ENCODE measurements at regions not wholly inside any gene's neighbourhood (a gene's known extent, or its start where the extent isn't known, plus 50 kb on each side); places are given as distances from the start of the nearest gene placed in this dataset.

DNA sequence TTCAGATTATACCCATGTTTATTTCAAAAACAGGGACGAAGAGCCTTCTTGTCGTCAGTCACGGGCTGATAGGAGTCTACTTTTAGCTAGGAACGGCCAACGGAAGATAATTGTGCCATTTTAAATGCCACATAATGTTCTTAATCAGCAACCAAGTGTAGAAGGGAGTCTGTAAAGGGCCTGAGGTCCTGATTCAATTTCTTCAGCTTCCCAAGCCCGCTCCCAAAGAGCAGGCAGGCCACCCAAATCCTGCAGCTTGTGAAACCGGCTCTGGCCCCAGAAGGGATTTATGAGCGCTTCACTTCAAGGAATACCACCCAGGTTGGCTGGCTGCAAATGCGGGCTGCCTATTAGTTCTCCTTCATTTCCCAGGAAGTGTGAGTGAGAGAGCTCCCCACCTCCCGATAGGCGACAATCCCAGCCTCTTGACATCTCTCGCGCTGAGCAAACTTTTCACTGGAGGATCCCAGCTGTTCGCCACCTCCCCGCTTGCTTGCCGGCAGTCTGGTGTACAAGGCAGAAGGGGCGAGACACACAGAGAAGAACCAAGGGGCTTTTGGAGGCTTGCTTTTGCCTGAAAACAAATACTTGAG lies 272.9 kb downstream of the CDH20 start:
- Histone ChIP-seq H3K9ac (ENCODE audit: insufficient read depth in 1 of 2, low read length in 2 of 2) (peak overlapping the region in 1 of 2 donors; percentile 73), H3K27me3 (ENCODE audit: control insufficient read depth in 3 of 3, insufficient read depth in 3 of 3, low read length in 2 of 3) (no peaks in the 10 kb centered on the region), H3K4me1 (ENCODE audit: control insufficient read depth in 5 of 5, insufficient read depth in 5 of 5, low read length in 5 of 5) (peaks cover 8 to 40% (median 10%) of the 10 kb centered on the region in 5 donors), H3K36me3 (ENCODE audit: control insufficient read depth in 4 of 4, insufficient read depth in 4 of 4, low read length in 4 of 4) (no peaks in the 10 kb centered on the region), H3K9me3 (ENCODE audit: control insufficient read depth in 4 of 4, insufficient read depth in 3 of 4, low read length in 3 of 4) (peaks cover 0 to 7% (median 1%) of the 10 kb centered on the region in 4 donors), H3K27ac (ENCODE audit: low read depth in 1 of 2, low read length in 1 of 2) (peak overlapping the region; percentile 43 to 68), H3K4me3 (no peak overlapping the region)
- DNase-seq (peak; percentile 93 to 97 (median 95)), ATAC-seq (ENCODE audit: insufficient read depth, low FRiP score) (peak; percentile 55)
- 43 to 55% methylated on average over 17 of the region's 17 CpGs for WGBS, 2 donors
- TF ChIP-seq, protein P1, sequence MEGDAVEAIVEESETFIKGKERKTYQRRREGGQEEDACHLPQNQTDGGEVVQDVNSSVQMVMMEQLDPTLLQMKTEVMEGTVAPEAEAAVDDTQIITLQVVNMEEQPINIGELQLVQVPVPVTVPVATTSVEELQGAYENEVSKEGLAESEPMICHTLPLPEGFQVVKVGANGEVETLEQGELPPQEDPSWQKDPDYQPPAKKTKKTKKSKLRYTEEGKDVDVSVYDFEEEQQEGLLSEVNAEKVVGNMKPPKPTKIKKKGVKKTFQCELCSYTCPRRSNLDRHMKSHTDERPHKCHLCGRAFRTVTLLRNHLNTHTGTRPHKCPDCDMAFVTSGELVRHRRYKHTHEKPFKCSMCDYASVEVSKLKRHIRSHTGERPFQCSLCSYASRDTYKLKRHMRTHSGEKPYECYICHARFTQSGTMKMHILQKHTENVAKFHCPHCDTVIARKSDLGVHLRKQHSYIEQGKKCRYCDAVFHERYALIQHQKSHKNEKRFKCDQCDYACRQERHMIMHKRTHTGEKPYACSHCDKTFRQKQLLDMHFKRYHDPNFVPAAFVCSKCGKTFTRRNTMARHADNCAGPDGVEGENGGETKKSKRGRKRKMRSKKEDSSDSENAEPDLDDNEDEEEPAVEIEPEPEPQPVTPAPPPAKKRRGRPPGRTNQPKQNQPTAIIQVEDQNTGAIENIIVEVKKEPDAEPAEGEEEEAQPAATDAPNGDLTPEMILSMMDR (IDR thresholded peaks at IDR 0.05; ENCODE audit: control extremely low read depth, extremely low read depth) = no peak

DNA sequence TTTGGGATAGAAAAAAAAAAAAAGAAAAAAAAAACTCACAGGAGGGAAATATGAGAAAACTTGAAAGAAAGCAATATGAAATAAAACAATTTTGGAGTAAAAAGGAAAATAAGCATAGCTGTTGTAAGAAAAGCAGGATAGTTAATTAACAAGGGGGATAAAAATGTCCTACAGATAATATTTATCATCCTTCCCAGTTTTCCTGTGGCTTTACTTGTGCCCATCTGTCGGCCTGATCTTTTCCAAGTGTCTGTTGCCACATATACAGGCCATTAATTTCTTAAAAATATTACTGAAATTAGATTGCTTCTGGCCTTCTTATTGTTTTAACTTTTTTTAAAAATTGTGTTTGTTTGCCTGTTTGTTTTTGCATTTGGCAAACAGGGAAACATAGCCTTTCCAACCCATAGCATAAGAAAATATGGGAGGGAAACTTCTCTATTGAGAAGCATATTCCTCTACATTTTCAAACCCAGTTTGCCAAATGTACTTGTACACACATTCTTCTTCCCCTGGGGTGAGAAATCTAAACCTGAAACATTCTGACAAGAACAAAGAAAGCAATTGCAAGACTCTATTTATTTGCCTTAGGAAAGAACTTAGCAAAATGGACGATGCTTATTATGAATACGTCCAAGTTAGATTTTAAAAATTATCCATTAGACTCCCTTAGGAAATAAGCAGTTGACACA lies 272.3 kb downstream of the CDH20 start:
- no peak overlapping the region for H3K4me3 ChIP-seq
- H3K9me3 ChIP-seq (ENCODE audit: control insufficient read depth in 4 of 4, insufficient read depth in 3 of 4, low read length in 3 of 4) = peaks cover 0 to 7% (median 1%) of the 10 kb centered on the region in 4 donors
- H3K27me3 ChIP-seq (ENCODE audit: control insufficient read depth in 3 of 3, insufficient read depth in 3 of 3, low read length in 2 of 3) = no peaks in the 10 kb centered on the region
- peak overlapping the region in 1 of 2 donors; percentile 43 for H3K27ac ChIP-seq (ENCODE audit: low read depth in 1 of 2, low read length in 1 of 2)
- H3K4me1 ChIP-seq (ENCODE audit: control insufficient read depth in 5 of 5, insufficient read depth in 5 of 5, low read length in 5 of 5) = peaks cover 8 to 40% (median 10%) of the 10 kb centered on the region in 5 donors
- no peak for ATAC-seq (ENCODE audit: insufficient read depth, low FRiP score)
- H3K9ac ChIP-seq (ENCODE audit: insufficient read depth in 1 of 2, low read length in 2 of 2) = peak overlapping the region in 1 of 2 donors; percentile 73
- TF ChIP-seq, protein P1 (IDR thresholded peaks at IDR 0.05; ENCODE audit: control extremely low read depth, extremely low read depth) = no peak
- peak in 1 of 3 donors; percentile 12 for DNase-seq
- no peaks in the 10 kb centered on the region for H3K36me3 ChIP-seq (ENCODE audit: control insufficient read depth in 4 of 4, insufficient read depth in 4 of 4, low read length in 4 of 4)
- WGBS, 2 donors = 50 to 67% methylated on average over 3 of the region's 3 CpGs
